Lower leg skin (tissue), 4 donors: ENCODE measurements at regions not wholly inside any gene's neighbourhood (a gene's known extent, or its start where the extent isn't known, plus 50 kb on each side); places are given as distances from the start of the nearest gene placed in this dataset.

Experiments used
- DNase-seq, 2 donors: peaks; one replicate each; pipeline ENCODE4 v3.0.0-alpha.2; 2019; ENCODE audit warnings: low spot score in 2 of 2
- H3K4me3 ChIP-seq: fragments of 200-600 bp; sonication (generic); 2 replicates; pipeline ENCODE4 v1.5.1; 2017; ENCODE audit warnings: mild to moderate bottlenecking, low read depth; ENCODE audit not compliant: poor library complexity, severe bottlenecking
- CTCF ChIP-seq, 3 donors: fragments of 450-650 bp; IDR thresholded peaks; one replicate each; pipeline ENCODE4 v1.5.1; 2016; ENCODE audit warnings: antibody characterized with exemption in 3 of 3, mild to moderate bottlenecking in 3 of 3, moderate library complexity in 2 of 3
- POLR2A ChIP-seq, 2 donors: fragments of 450-650 bp; IDR thresholded peaks; one replicate each; pipeline ENCODE4 v1.6.1; 2016 to 2017; ENCODE audit warnings: antibody characterized with exemption in 2 of 2, mild to moderate bottlenecking in 1 of 2, moderate library complexity in 1 of 2
- WGBS, 2 donors: methylation state at CpG; one replicate each; pipeline ENCODE4 v1.1.5; 2018; 5-methylcytosine and 5-hydroxymethylcytosine counted together
- intact Hi-C: fragments of 100-400 bp; cut with DNase I; formaldehyde crosslinking; loops from one replicate; pipeline ENCODE4 v1.15.0; 2023; ENCODE audit warnings: low total_unique reads

DNA sequence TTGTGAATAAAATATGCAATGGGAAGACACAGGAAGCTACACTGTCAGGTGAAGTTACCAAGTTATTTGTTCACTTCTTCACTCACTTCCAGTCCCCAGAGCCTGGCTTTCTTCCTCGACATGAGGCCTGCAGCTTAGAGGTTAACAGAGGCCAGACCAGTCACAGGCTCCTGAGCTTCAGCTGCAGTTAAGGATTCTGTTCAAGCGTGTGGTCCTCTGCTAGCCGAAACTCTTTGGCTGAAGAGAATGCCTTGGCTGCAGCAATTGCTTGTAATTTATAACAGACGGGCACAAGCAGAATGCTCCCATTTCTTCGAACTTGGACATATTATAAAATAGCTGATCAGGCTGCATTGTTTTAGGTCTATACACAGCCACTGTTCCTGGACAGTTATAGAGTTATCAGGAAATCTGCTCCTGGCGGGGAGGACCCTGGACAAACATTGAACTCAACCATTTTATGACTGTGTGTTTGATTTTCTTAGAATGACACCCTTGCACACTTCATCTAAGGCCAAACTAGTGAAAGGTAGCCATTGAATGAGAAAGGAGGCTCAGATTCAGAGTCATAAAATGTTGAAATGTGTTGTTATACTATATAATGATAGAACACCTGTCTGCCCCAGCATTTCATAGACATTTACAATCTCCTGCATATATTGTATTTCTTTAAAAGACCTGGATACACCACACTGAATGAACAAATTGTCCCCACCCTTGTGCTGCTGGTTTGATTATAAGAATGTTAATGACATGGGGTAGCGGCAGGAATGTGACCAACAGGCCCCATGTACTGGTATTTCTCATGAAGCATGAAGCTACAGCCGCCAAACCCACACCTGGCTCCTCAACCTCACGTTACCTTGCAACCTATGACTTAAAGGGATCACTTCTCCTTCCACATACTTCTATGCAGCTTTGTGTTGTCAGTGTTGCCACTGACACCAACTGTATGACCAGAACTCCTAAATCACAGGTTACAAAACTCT is 153.6 kb downstream of the TDRD15 start:
- WGBS, 2 donors, result 73 to 77% methylated on average over 9 of the region's 9 CpGs
- H3K4me3 ChIP-seq, result no peak overlapping the region
- DNase-seq, result no peak
- intact Hi-C loops, result no loop called here
- no peak for TF ChIP-seq POLR2A (IDR thresholded peaks at IDR 0.05)
- TF ChIP-seq CTCF (IDR thresholded peaks at IDR 0.05), result no peak

- no peak for DNase-seq
- no peak overlapping the region for H3K4me3 ChIP-seq
- 76 to 80% methylated on average over 5 of the region's 5 CpGs for WGBS, 2 donors
- intact Hi-C loops, result no loop called here
- TF ChIP-seq POLR2A (IDR thresholded peaks at IDR 0.05) (no peak), CTCF (IDR thresholded peaks at IDR 0.05) (no peak)
Observed at GRCh38 chr2:21279525-21279924, 155.8 kb downstream of the TDRD15 start.

GRCh38 chr2:21280793-21281192 is 157.0 kb downstream of the TDRD15 start:
- WGBS, 2 donors, result 51 to 63% methylated on average over 4 of the region's 4 CpGs
- H3K4me3 ChIP-seq, result no peak overlapping the region
- no peak for DNase-seq
- no peak for TF ChIP-seq POLR2A (IDR thresholded peaks at IDR 0.05)
- no peak for TF ChIP-seq CTCF (IDR thresholded peaks at IDR 0.05)
- intact Hi-C loops, result no loop called here

- H3K4me3 ChIP-seq, result no peak overlapping the region
- no peak for DNase-seq
- no peak for TF ChIP-seq POLR2A (IDR thresholded peaks at IDR 0.05)
- TF ChIP-seq CTCF (IDR thresholded peaks at IDR 0.05), result no peak
- intact Hi-C loops, result no loop called here
Observed at GRCh38 chr2:21281384-21281783, 157.6 kb downstream of the TDRD15 start.

- TF ChIP-seq POLR2A (IDR thresholded peaks at IDR 0.05), result no peak
- TF ChIP-seq CTCF (IDR thresholded peaks at IDR 0.05), result no peak
- WGBS, 2 donors, result 45 to 46% methylated on average over 8 of the region's 8 CpGs
- H3K4me3 ChIP-seq, result no peak overlapping the region
- DNase-seq, result no peak
- intact Hi-C loops, result no loop called here
Observed at GRCh38 chr2:21281791-21282514, 158.2 kb downstream of the TDRD15 start.
